ENCODE measurements at regions not wholly inside any gene's neighbourhood (a gene's known extent, or its start where the extent isn't known, plus 50 kb on each side); places are given as distances from the start of the nearest gene placed in this dataset.
A peak's percentile ranks its signal among the peaks of the same experiment; 100 is the strongest.

GRCh38 chr5:34516166-34516565 lies 140.0 kb upstream of the RAI14 start:
- no peaks in the 10 kb centered on the region for H3K36me3 ChIP-seq (ENCODE audit: control insufficient read depth, insufficient read depth, low read length)
- intact Hi-C loops (cut with micrococcal nuclease): no loop called here
- CTCF ChIA-PET (ENCODE audit: low intra/inter-chr PET ratio): no interaction called here
- in situ Hi-C loops (cut with MboI): loop anchor here (5.0 kb wide), 1 partner anchor 376 kb away; no protein-coding TSS in a partner anchor
- H2AFZ ChIP-seq (ENCODE audit: low read depth, low read length): no peak overlapping the region
- H4K20me1 ChIP-seq (replicated peaks; ENCODE audit: control insufficient read depth, insufficient read depth, low read length): no peaks in the 10 kb centered on the region
- H3K9me1 ChIP-seq (ENCODE audit: control insufficient read depth, insufficient read depth, low read length): no peaks in the 10 kb centered on the region
- FAIRE-seq (peak; percentile 19), ATAC-seq (no peak), DNase-seq (ENCODE audit: extremely low read depth in 1 of 4, low spot score in 3 of 4) (no peak)
- no peak overlapping the region for H3K27ac ChIP-seq (ENCODE audit: extremely low read depth, low read depth, low read length)
- H3K9me3 ChIP-seq (replicated peaks; ENCODE audit: control insufficient read depth, insufficient read depth, low read depth, low read length): no peaks in the 10 kb centered on the region
- no peak overlapping the region for H3K4me2 ChIP-seq (ENCODE audit: insufficient read depth, low read length)
- H3K4me3 ChIP-seq: no peak overlapping the region
- WGBS (ENCODE audit: insufficient coverage, low coverage, missing lambda C conversion rate): 21% methylated on average over 1 of the region's 1 CpG
- H3K27me3 ChIP-seq (ENCODE audit: control insufficient read depth in 2 of 2, insufficient read depth in 2 of 2, low read length in 2 of 2): no peaks in the 10 kb centered on the region; a peak in 3 of 5 replicates
- peaks cover 0 to 3% of the 10 kb centered on the region in 2 experiments; a peak in 1 of 5 replicates for H3K4me1 ChIP-seq (replicated peaks in 1 of 2; ENCODE audit: control insufficient read depth in 2 of 2, insufficient read depth in 2 of 2, low read length in 2 of 2)
- H3K79me2 ChIP-seq (ENCODE audit: control insufficient read depth, insufficient read depth, low read length): no peaks in the 10 kb centered on the region
- POLR2A ChIA-PET: interaction anchor here (1.1 kb wide), 1 partner anchor 329 kb away, joined by 3 read pairs; no protein-coding TSS in a partner anchor
- no peak overlapping the region for H3K9ac ChIP-seq (ENCODE audit: insufficient read depth in 1 of 2, low read depth in 2 of 2, low read length in 2 of 2)
- no TSS peak for BruUV-seq (replicated peaks)
- TF ChIP-seq THAP7 (CRISPR knock-in tag; IDR thresholded peaks at IDR 0.05) (no peak), ZNF586 (CRISPR knock-in tag; conservative IDR thresholded peaks at IDR 0.05) (no peak), ZNF395 (CRISPR knock-in tag; IDR thresholded peaks at IDR 0.05) (no peak), ZNF511 (CRISPR knock-in tag; IDR thresholded peaks at IDR 0.05) (no peak), SNRNP70 (optimal IDR thresholded peaks at IDR 0.05; ENCODE audit: low read depth, low read length) (no peak), CREM (IDR thresholded peaks at IDR 0.05; ENCODE audit: low read depth) (no peak), BCOR (IDR thresholded peaks at IDR 0.05) (no peak), IFI16 (CRISPR knock-in tag; IDR thresholded peaks at IDR 0.05) (no peak), GATAD2A (IDR thresholded peaks at IDR 0.05) (no peak), ATF1 (CRISPR knock-in tag; IDR thresholded peaks at IDR 0.05) (no peak), ATF1 (tag; IDR thresholded peaks at IDR 0.05) (no peak), CCNT2 (IDR thresholded peaks at IDR 0.05; ENCODE audit: borderline replicate concordance, extremely low read depth, insufficient read length, low read depth, low read length) (no peak), IRF9 (tag; IDR thresholded peaks at IDR 0.05) (no peak), MECOM (CRISPR knock-in tag; IDR thresholded peaks at IDR 0.05) (no peak), SRF (CRISPR knock-in tag; IDR thresholded peaks at IDR 0.05) (no peak), CBX2 (IDR thresholded peaks at IDR 0.05; ENCODE audit: insufficient read depth, low read length, poor library complexity, severe bottlenecking) (no peak), DDX20 (tag; IDR thresholded peaks at IDR 0.05; ENCODE audit: low read depth) (no peak), IRF2 (CRISPR knock-in tag; IDR thresholded peaks at IDR 0.05) (no peak), USF1 (CRISPR knock-in tag; IDR thresholded peaks at IDR 0.05) (no peak)

Data from K562 (cell line).